H1 (cell line): ENCODE measurements at regions not wholly inside any gene's neighbourhood (a gene's known extent, or its start where the extent isn't known, plus 50 kb on each side); places are given as distances from the start of the nearest gene placed in this dataset.

Source experiments
- CTCF ChIA-PET: fragments of 300-600 bp; sonication (Branson Sonifier 250); formaldehyde crosslinking; loops from one replicate; lab custom pipeline; 2021; ENCODE audit not compliant: partially characterized antibody; lab: Charles Lee
- POLR2A ChIA-PET: fragments of 300-600 bp; sonication (Branson Sonifier 250); formaldehyde crosslinking; loops from one replicate; lab custom pipeline; 2021; ENCODE audit warnings: inconsistent platforms; ENCODE audit not compliant: partially characterized antibody; lab: Charles Lee
- DNase-seq, 2 experiments: peaks; one replicate each; pipeline versions ENCODE4 v3.0.0 to v3.0.0-alpha.2; 2010 to 2022; ENCODE audit warnings: low spot score in 2 of 2, low read depth in 1 of 2, mixed read lengths in 1 of 2
- FAIRE-seq: peaks from 2 replicates; lab custom pipeline; 2011; peaks lifted over from hg19 to GRCh38; lab: Jason Lieb, UNC
- H2AFZ ChIP-seq: 2 replicates; pipeline ENCODE4 v1.8.1; 2012; ENCODE audit warnings: low read length, inconsistent platforms
- H2AK5ac ChIP-seq: 2 replicates; pipeline ENCODE4 v1.6.1; 2013; ENCODE audit warnings: low read depth, low read length
- H2BK120ac ChIP-seq: replicated peaks from 2 replicates; pipeline ENCODE3; 2013; ENCODE audit warnings: low read depth, low read length, inconsistent platforms
- H2BK12ac ChIP-seq: 2 replicates; pipeline ENCODE4 v1.6.1; 2013; ENCODE audit warnings: low read depth, low read length
- H2BK15ac ChIP-seq: 2 replicates; pipeline ENCODE4 v1.6.1; 2013; ENCODE audit warnings: low read length
- H2BK20ac ChIP-seq: 2 replicates; pipeline ENCODE4 v1.6.1; 2013; ENCODE audit warnings: low read length
- H2BK5ac ChIP-seq: 2 replicates; pipeline ENCODE4 v1.6.1; 2013; ENCODE audit warnings: low read depth, low read length
- H3K14ac ChIP-seq: 2 replicates; pipeline ENCODE4 v1.6.1; 2013; ENCODE audit warnings: inconsistent platforms; ENCODE audit not compliant: insufficient read length
- H3K18ac ChIP-seq: 2 replicates; pipeline ENCODE4 v1.6.1; 2013; ENCODE audit warnings: low read length; ENCODE audit errors: extremely low read depth
- H3K23ac ChIP-seq: 2 replicates; pipeline ENCODE4 v1.6.1; 2013; ENCODE audit warnings: inconsistent platforms; ENCODE audit not compliant: insufficient read length
- H3K23me2 ChIP-seq: 2 replicates; pipeline ENCODE4 v1.6.1; 2013; ENCODE audit warnings: low read depth, low read length
- H3K27ac ChIP-seq: 2 replicates; pipeline ENCODE4 v1.6.1; 2011; ENCODE audit warnings: low read depth, low read length, inconsistent platforms
- H3K27me3 ChIP-seq, 4 experiments: replicated peaks in 1 of 4; 1 replicate in 1 of 4; 2 replicates in 3 of 4; pipeline versions ENCODE4 v1.6.1 to v1.8.1; 2011 to 2013; ENCODE audit warnings: low read length in 3 of 4, mild to moderate bottlenecking in 3 of 4, inconsistent platforms in 2 of 4, mixed read lengths in 2 of 4, moderate library complexity in 1 of 4; ENCODE audit not compliant: control insufficient read depth in 3 of 4, insufficient read depth in 3 of 4; ENCODE audit errors: extremely low read depth in 1 of 4
- H3K36me3 ChIP-seq, 4 experiments: 2 replicates each; pipeline versions ENCODE4 v1.6.1 to v1.8.1; 2011 to 2013; ENCODE audit warnings: mild to moderate bottlenecking in 4 of 4, low read length in 3 of 4, moderate library complexity in 2 of 4, control low read depth in 1 of 4, inconsistent platforms in 1 of 4; ENCODE audit not compliant: insufficient read depth in 4 of 4, control insufficient read depth in 2 of 4
- H3K4ac ChIP-seq: replicated peaks from 2 replicates; pipeline ENCODE3; 2013; ENCODE audit warnings: low read length, low read depth, mixed read lengths, inconsistent platforms; ENCODE audit not compliant: insufficient read length
- H3K4me1 ChIP-seq, 4 experiments: replicated peaks in 1 of 4; 1 replicate in 1 of 4; 2 replicates in 3 of 4; pipeline versions ENCODE4 v1.6.1 to v1.8.1; 2011 to 2013; ENCODE audit warnings: low read length in 3 of 4, inconsistent platforms in 2 of 4, mixed read lengths in 1 of 4; ENCODE audit not compliant: insufficient read depth in 4 of 4, control insufficient read depth in 3 of 4
- H3K4me2 ChIP-seq, 2 experiments: 2 replicates each; pipeline versions ENCODE4 v1.6.1 to v1.8.1; 2011 to 2013; ENCODE audit warnings: low read depth in 2 of 2, low read length in 2 of 2, control low read depth in 1 of 2, inconsistent platforms in 1 of 2, mild to moderate bottlenecking in 1 of 2; ENCODE audit not compliant: insufficient read depth in 1 of 2
- H3K4me3 ChIP-seq, 4 experiments: fragments of 200-600, 300-600 bp in 1 of 4; sonication (generic), shearing (Covaris generic), sonication (Bioruptor Twin) in 1 of 4; 2 replicates each; pipeline versions ENCODE4 v1.5.1 to v1.8.1; 2011 to 2016; ENCODE audit warnings: low read length in 4 of 4, low read depth in 3 of 4, control low read depth in 2 of 4, inconsistent platforms in 2 of 4, mild to moderate bottlenecking in 2 of 4, mixed read lengths in 1 of 4, moderate library complexity in 1 of 4; ENCODE audit not compliant: insufficient read depth in 2 of 4; ENCODE audit errors: extremely low read depth in 1 of 4
- H3K56ac ChIP-seq: replicated peaks from 2 replicates; pipeline ENCODE3; 2013; ENCODE audit warnings: low read depth, mild to moderate bottlenecking, mixed read lengths, low read length, inconsistent platforms; ENCODE audit not compliant: insufficient read length
- H3K79me1 ChIP-seq: 2 replicates; pipeline ENCODE4 v1.6.1; 2013; ENCODE audit warnings: low read depth, low read length, control low read depth
- H3K79me2 ChIP-seq, 2 experiments: 2 replicates each; pipeline versions ENCODE4 v1.6.1 to v1.8.1; 2012 to 2013; ENCODE audit warnings: low read length in 2 of 2, mild to moderate bottlenecking in 2 of 2, inconsistent platforms in 1 of 2; ENCODE audit not compliant: insufficient read depth in 2 of 2, control insufficient read depth in 1 of 2
- H3K9ac ChIP-seq, 4 experiments: replicated peaks in 1 of 4; 1 replicate in 1 of 4; 2 replicates in 3 of 4; pipeline versions ENCODE4 v1.6.1 to v1.8.1; 2011 to 2013; ENCODE audit warnings: low read depth in 3 of 4, low read length in 3 of 4, control low read depth in 2 of 4, mild to moderate bottlenecking in 2 of 4, moderate library complexity in 2 of 4, inconsistent platforms in 1 of 4; ENCODE audit errors: extremely low read depth in 1 of 4
- H3K9me3 ChIP-seq, 2 experiments: 2 replicates each; pipeline versions ENCODE4 v1.6.1 to v1.8.1; 2012 to 2013; ENCODE audit warnings: mild to moderate bottlenecking in 2 of 2, moderate library complexity in 2 of 2, control low read depth in 1 of 2, inconsistent platforms in 1 of 2, low read depth in 1 of 2, low read length in 1 of 2, mixed read lengths in 1 of 2; ENCODE audit not compliant: insufficient read depth in 2 of 2
- H4K20me1 ChIP-seq, 2 experiments: replicated peaks in 1 of 2; 2 replicates each; pipeline versions ENCODE3 to v1.8.1; 2011 to 2013; ENCODE audit warnings: inconsistent platforms in 2 of 2, low read length in 2 of 2, mild to moderate bottlenecking in 1 of 2; ENCODE audit not compliant: insufficient read depth in 2 of 2, control insufficient read depth in 1 of 2
- H4K5ac ChIP-seq: 2 replicates; pipeline ENCODE4 v1.6.1; 2013; ENCODE audit warnings: low read length, low read depth, mixed read lengths, inconsistent platforms; ENCODE audit not compliant: insufficient read length
- H4K8ac ChIP-seq: 2 replicates; pipeline ENCODE4 v1.8.0; 2013; ENCODE audit warnings: mild to moderate bottlenecking, moderate library complexity, low read length, inconsistent platforms; ENCODE audit not compliant: insufficient read depth; ENCODE audit errors: extremely low read depth
- H4K91ac ChIP-seq: replicated peaks from 2 replicates; pipeline ENCODE3; 2013; ENCODE audit warnings: low read length, mixed read lengths, inconsistent platforms; ENCODE audit not compliant: insufficient read length
- SP1 ChIP-seq: IDR thresholded peaks from 2 replicates; pipeline ENCODE4 v1.6.1; 2011; ENCODE audit warnings: low read depth, low read length
- SRF ChIP-seq: IDR thresholded peaks from 2 replicates; pipeline ENCODE4 v1.6.1; 2011; ENCODE audit warnings: mild to moderate bottlenecking, low read depth, low read length, moderate library complexity
- WGBS, 2 experiments: shearing (Covaris generic) in 1 of 2; methylation state at CpG; one replicate each; pipeline versions ENCODE4 v1.1.6 to v1.1.7; 2013 to 2015; ENCODE audit warnings: low lambda C conversion rate in 2 of 2, mixed read lengths in 2 of 2, inconsistent platforms in 1 of 2, low coverage in 1 of 2, missing lambda C conversion rate in 1 of 2; ENCODE audit not compliant: insufficient replicate concordance in 2 of 2, insufficient coverage in 1 of 2, insufficient read length in 1 of 2; ENCODE audit errors: extremely low coverage in 1 of 2, missing lambda C conversion rate in 1 of 2; 5-methylcytosine and 5-hydroxymethylcytosine counted together

DNA sequence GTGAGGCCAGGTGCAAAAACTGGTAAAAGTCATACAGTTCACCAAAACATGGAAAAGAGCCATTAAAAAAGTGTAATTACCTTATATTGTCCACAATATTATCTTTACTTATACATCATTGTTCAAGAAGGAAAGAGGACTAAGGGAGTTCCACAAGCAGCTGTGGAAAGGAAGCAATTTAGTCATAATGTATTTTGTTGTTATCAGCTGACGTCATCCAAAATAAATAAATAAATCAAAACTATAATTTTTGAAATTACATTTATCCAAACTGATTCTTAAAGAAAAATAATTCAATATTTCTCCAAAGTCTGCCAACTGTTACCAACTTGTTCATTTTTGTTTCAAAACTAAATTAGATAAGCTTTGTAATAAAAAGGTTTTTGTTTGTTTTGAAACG, 256.1 kb upstream of the CNTNAP5 start:
- Histone ChIP-seq H2BK12ac (no peak overlapping the region), H3K4me3 (no peak overlapping the region), H4K5ac (no peak overlapping the region), H4K20me1 (no peaks in the 10 kb centered on the region), H2BK120ac (no peak overlapping the region), H3K56ac (no peak overlapping the region), H2BK5ac (no peak overlapping the region), H3K4ac (no peak overlapping the region), H3K23me2 (no peaks in the 10 kb centered on the region), H3K14ac (no peak overlapping the region), H3K18ac (no peak overlapping the region)
- CTCF ChIA-PET = interaction anchor here (0.9 kb wide), 1 partner anchor 10 kb away, joined by 3 read pairs; no protein-coding TSS in a partner anchor
- no peak for FAIRE-seq
- DNase-seq = no peak
- no peak for TF ChIP-seq SRF
- no peak for TF ChIP-seq SP1
- TF ChIP-seq, all 59 proteins: peak for 0
- Histone ChIP-seq H3K9ac (no peak overlapping the region), H3K27ac (no peak overlapping the region), H2AFZ (no peak overlapping the region), H3K36me3 (no peaks in the 10 kb centered on the region), H3K79me1 (no peaks in the 10 kb centered on the region), H4K91ac (no peak overlapping the region), H3K9me3 (no peaks in the 10 kb centered on the region), H3K23ac (no peak overlapping the region), H3K4me1 (no peaks in the 10 kb centered on the region), H3K27me3 (no peaks in the 10 kb centered on the region), H2BK15ac (no peak overlapping the region), H3K4me2 (no peak overlapping the region), H2BK20ac (no peak overlapping the region), H2AK5ac (no peak overlapping the region), H4K8ac (no peak overlapping the region), H3K79me2 (no peaks in the 10 kb centered on the region)
- WGBS, 2 experiments = 100% methylated on average over 2 of the region's 2 CpGs; no CpG with 5 or more reads in 1 of the 2 experiments
- POLR2A ChIA-PET = interaction anchor here (0.7 kb wide), 1 partner anchor 52 kb away, joined by 3 read pairs; no protein-coding TSS in a partner anchor
